GM23248 (cell line): ENCODE measurements at regions not wholly inside any gene's neighbourhood (a gene's known extent, or its start where the extent isn't known, plus 50 kb on each side); places are given as distances from the start of the nearest gene placed in this dataset.

Experiments
- DNase-seq: peaks from one replicate; pipeline ENCODE4 v3.0.0-alpha.2; 2015
- H2AFZ ChIP-seq: fragments of 200-600 bp; sonication (generic); 2 replicates; pipeline ENCODE4 v1.6.1; 2016; ENCODE audit warnings: antibody characterized with exemption
- H3F3A ChIP-seq: fragments of 200-600 bp; sonication (generic); 2 replicates; pipeline ENCODE4 v1.6.1; 2016; ENCODE audit warnings: mild to moderate bottlenecking, antibody characterized with exemption, mixed run types; ENCODE audit not compliant: insufficient read depth
- H3K27ac ChIP-seq: fragments of 200-600 bp; sonication (generic); 2 replicates; pipeline ENCODE4 v1.5.1; 2016; ENCODE audit warnings: mild to moderate bottlenecking
- H3K27me3 ChIP-seq: fragments of 200-600 bp; sonication (generic); replicated peaks from 2 replicates; pipeline ENCODE4 v1.6.1; 2016; ENCODE audit warnings: mild to moderate bottlenecking; ENCODE audit not compliant: insufficient read depth
- H3K36me3 ChIP-seq: fragments of 200-600 bp; sonication (generic); 2 replicates; pipeline ENCODE4 v1.6.1; 2016; ENCODE audit warnings: low read depth, mild to moderate bottlenecking
- H3K4me1 ChIP-seq: fragments of 200-600 bp; sonication (generic); 2 replicates; pipeline ENCODE4 v1.6.1; 2016; ENCODE audit warnings: mild to moderate bottlenecking; ENCODE audit not compliant: insufficient read depth
- H3K4me2 ChIP-seq: fragments of 200-600 bp; sonication (generic); one replicate; pipeline ENCODE4 v1.6.1; 2016; ENCODE audit warnings: mild to moderate bottlenecking; ENCODE audit not compliant: unreplicated experiment
- H3K4me3 ChIP-seq: fragments of 200-600 bp; sonication (generic); 2 replicates; pipeline ENCODE4 v1.5.1; 2016; ENCODE audit warnings: mild to moderate bottlenecking
- H3K79me2 ChIP-seq: fragments of 200-600 bp; sonication (generic); 2 replicates; pipeline ENCODE4 v1.6.1; 2016; ENCODE audit warnings: mild to moderate bottlenecking; ENCODE audit not compliant: insufficient read depth
- H3K9ac ChIP-seq: fragments of 200-600 bp; sonication (generic); 2 replicates; pipeline ENCODE4 v1.6.1; 2016; ENCODE audit warnings: mild to moderate bottlenecking
- H3K9me2 ChIP-seq: fragments of 200-600 bp; sonication (generic); 2 replicates; pipeline ENCODE4 v1.6.1; 2016; ENCODE audit warnings: mixed run types, mild to moderate bottlenecking, moderate library complexity; ENCODE audit not compliant: insufficient read depth
- H3K9me3 ChIP-seq: fragments of 200-600 bp; sonication (generic); one replicate; pipeline ENCODE4 v1.6.1; 2017; ENCODE audit warnings: low read depth
- H4K20me1 ChIP-seq: fragments of 200-600 bp; sonication (generic); 2 replicates; pipeline ENCODE4 v1.6.0; 2016; ENCODE audit not compliant: insufficient read depth
- EZH2 ChIP-seq: fragments of 200-600 bp; sonication (generic); IDR thresholded peaks from 2 replicates; pipeline ENCODE4 v1.6.1; 2018; ENCODE audit warnings: antibody characterized with exemption, mild to moderate bottlenecking; ENCODE audit not compliant: insufficient read depth, poor library complexity, severe bottlenecking
- EZH2phosphoT487 ChIP-seq: fragments of 200-600 bp; sonication (generic); IDR thresholded peaks from 2 replicates; pipeline ENCODE4 v1.6.1; 2018; ENCODE audit warnings: antibody characterized with exemption, moderate library complexity, mild to moderate bottlenecking, low read depth; ENCODE audit not compliant: insufficient read depth
- WGBS, 2 experiments: methylation state at CpG; one replicate each; pipeline ENCODE4 v1.1.6; 2015 to 2017; ENCODE audit warnings: low lambda C conversion rate in 2 of 2, low coverage in 1 of 2; ENCODE audit errors: missing lambda C conversion rate in 2 of 2; 5-methylcytosine and 5-hydroxymethylcytosine counted together
- in situ Hi-C: fragments of 300-500 bp; cut with MboI; formaldehyde crosslinking; loops from 2 replicates; pipeline ENCODE4 v1.15.0; 2020

DNA sequence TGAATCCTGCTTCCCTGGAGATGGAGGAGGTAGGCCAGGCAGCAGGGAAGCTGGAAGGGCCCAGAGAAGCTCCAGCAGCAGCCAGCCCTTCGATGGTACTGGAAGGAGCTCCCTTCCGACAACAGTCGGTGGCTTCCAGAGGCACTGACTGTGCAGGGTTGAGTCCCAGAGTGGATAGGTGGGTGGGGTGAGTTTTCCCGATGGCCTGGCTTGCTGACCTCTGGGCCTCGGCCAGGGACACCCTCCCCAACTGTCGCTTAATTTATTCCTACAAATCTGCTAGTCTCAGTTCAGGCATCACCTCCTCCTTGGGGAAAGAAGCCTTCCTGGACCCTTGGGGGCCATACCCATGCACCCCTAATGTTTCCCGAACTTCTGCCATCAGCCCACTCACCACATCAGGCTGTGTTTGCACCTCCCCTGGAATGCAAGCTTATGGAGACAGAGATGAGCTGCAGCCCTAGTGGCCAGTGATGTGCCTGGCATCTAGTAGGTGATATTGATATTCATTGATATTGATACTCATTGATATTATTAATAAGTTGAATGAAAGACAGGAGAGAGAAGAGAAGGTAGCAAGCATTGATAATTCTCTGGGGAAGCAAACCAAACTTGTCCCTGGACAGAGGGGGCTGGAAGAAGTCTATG, 104.6 kb upstream of the BOD1 start:
- no peaks in the 10 kb centered on the region for H3K4me1 ChIP-seq
- H2AFZ ChIP-seq: no peak overlapping the region
- no peaks in the 10 kb centered on the region for H4K20me1 ChIP-seq
- H3K9me3 ChIP-seq: no peaks in the 10 kb centered on the region
- 59 to 62% methylated on average over 7 of the region's 7 CpGs for WGBS, 2 experiments
- no peak overlapping the region for H3K27ac ChIP-seq
- H3K36me3 ChIP-seq: no peaks in the 10 kb centered on the region
- H3F3A ChIP-seq: no peaks in the 10 kb centered on the region
- DNase-seq: no peak
- no peaks in the 10 kb centered on the region for H3K9me2 ChIP-seq
- TF ChIP-seq EZH2phosphoT487: no peak
- no peak for TF ChIP-seq EZH2
- H3K9ac ChIP-seq: no peak overlapping the region
- H3K79me2 ChIP-seq: no peaks in the 10 kb centered on the region
- no peaks in the 10 kb centered on the region for H3K27me3 ChIP-seq
- H3K4me3 ChIP-seq: no peak overlapping the region
- no peak overlapping the region for H3K4me2 ChIP-seq
- in situ Hi-C loops: no loop called here

DNA sequence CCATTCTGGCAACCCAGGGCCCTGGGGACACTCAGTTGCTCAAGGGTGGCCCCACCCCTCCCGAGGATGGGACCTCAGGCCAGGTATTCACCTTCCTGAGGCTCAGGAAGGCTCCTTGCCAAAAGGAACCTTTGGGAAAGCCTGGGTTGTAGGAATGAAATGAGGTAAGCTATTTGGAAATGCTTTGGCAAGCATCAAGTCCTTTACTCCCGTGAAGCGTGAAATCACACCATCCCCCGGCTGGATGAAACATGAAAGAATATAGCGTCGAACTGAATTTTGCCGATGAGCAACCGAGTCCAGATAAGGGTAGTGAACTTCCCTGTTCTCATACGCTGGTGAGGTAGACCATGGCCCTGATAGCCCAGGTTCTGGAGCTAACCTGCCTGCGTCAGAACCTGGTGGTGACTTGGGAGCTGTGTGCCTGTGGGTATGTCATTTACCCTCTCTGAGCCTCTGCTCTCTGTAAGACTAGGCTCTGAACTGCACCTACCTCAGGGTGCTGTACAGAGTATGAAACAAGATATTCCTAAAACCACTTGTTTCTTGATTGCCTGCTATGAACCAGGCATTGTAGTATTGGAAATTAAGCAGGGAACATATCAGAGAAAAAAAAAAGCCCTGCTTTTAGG, 105.3 kb upstream of the BOD1 start:
- Histone ChIP-seq H3K4me1 (no peaks in the 10 kb centered on the region), H3K27me3 (no peaks in the 10 kb centered on the region), H2AFZ (no peak overlapping the region), H3K36me3 (no peaks in the 10 kb centered on the region), H3K79me2 (no peaks in the 10 kb centered on the region), H3K4me3 (no peak overlapping the region), H3F3A (no peaks in the 10 kb centered on the region), H3K4me2 (no peak overlapping the region), H3K9me2 (no peaks in the 10 kb centered on the region), H3K9ac (no peak overlapping the region), H4K20me1 (no peaks in the 10 kb centered on the region), H3K27ac (no peak overlapping the region), H3K9me3 (no peaks in the 10 kb centered on the region)
- TF ChIP-seq EZH2phosphoT487: no peak
- TF ChIP-seq EZH2: no peak
- no peak for DNase-seq
- 68 to 75% methylated on average over 10 of the region's 10 CpGs for WGBS, 2 experiments
- in situ Hi-C loops: no loop called here

DNA sequence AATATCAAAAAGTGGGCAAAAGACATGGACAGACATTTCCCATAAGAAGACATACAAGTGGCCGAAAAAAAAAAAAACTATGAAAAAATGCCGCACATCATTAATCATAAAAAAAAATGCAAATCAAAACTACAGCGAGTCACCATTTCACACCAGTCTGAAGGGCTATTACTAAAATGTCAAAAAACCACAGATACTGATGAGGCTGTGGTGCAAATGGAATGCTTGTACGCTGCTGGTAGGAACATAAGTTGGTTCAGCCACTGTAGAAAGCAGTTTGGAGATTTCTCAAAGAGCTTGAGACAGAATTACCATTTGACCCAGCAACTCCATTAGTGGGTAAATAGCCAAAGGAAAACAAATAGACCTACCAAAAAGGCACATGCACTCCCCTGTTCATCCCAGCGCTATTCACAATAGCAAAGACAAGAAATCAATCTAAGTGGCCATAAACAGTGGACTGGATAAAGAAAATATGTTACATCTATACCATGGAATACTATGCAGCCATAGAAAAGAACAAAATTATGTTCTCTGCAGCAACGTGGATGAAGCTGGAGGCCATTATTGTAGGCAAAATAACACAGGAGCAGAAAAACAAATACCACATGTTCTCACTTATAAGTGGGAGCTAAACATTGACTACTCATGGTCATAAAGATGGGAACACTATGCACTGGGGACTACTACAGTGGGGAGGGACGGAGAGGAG, 110.6 kb upstream of the BOD1 start:
- Histone ChIP-seq H3K4me1 (no peaks in the 10 kb centered on the region), H3K4me2 (no peak overlapping the region), H3K4me3 (no peak overlapping the region), H3K79me2 (no peaks in the 10 kb centered on the region), H3K27me3 (peaks cover 7% of the 10 kb centered on the region; the same call in 1 of the 2 replicates), H3K9me2 (no peaks in the 10 kb centered on the region), H3F3A (no peaks in the 10 kb centered on the region), H4K20me1 (no peaks in the 10 kb centered on the region), H3K9me3 (no peaks in the 10 kb centered on the region), H3K36me3 (no peaks in the 10 kb centered on the region), H3K27ac (no peak overlapping the region), H3K9ac (no peak overlapping the region), H2AFZ (no peak overlapping the region)
- DNase-seq: no peak
- in situ Hi-C loops: no loop called here
- 59 to 61% methylated on average over 7 of the region's 7 CpGs for WGBS, 2 experiments
- no peak for TF ChIP-seq EZH2
- TF ChIP-seq EZH2phosphoT487: no peak

DNA sequence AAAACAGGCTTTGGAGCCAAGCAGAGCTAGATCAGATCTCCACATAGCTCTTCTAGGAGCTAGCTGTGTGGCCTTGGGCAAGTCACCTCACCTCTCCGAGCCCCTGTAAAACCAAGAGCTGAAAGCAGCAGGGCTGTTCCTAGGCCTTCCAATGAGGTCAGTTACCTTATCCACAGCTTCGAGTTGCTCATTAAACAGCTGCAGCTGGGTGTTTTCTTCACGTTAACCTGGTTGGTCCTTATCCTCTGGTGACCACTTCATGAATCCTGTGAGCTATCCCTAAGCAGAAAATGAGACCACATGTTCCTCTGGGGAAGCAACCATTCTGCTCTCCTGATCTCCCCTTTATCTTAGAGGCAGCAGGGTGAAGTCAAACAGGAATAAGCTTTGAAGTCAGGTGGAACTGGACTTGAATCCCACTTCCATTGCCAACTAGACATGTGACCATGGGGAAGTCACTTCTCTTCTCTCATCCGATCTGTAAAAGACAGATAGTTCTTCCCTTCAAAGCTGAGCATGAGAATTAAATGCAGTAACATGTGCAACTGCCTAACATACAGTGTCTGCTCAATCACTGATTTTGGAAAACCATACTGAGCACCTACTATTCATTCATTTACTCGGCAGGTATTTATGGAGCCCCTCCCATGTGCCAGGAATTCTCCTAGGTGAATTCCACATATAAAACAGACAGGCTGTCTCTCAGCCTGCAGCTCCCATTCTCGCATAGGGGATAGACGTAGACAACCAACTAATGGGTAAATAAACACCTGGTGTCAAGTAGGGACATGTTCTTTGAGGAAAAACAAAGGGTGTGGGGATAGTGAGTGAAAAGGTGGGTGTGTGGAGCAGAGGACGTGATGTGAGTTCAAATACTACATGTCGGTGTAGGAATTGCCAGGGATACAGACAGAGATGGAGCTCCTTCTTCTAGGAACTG, 111.7 kb upstream of the BOD1 start:
- TF ChIP-seq EZH2phosphoT487 (no peak), EZH2 (no peak)
- H3K9ac ChIP-seq: no peak overlapping the region
- H3K36me3 ChIP-seq: no peaks in the 10 kb centered on the region
- no peak for DNase-seq
- in situ Hi-C loops: no loop called here
- H3K27me3 ChIP-seq: peaks cover 7% of the 10 kb centered on the region; the same call in 1 of the 2 replicates
- no peaks in the 10 kb centered on the region for H4K20me1 ChIP-seq
- no peak overlapping the region for H3K4me2 ChIP-seq
- H3K9me2 ChIP-seq: no peaks in the 10 kb centered on the region
- H3K79me2 ChIP-seq: no peaks in the 10 kb centered on the region
- WGBS, 2 experiments: 47 to 53% methylated on average over 9 of the region's 9 CpGs
- H3K27ac ChIP-seq: no peak overlapping the region
- H2AFZ ChIP-seq: no peak overlapping the region
- H3K9me3 ChIP-seq: no peaks in the 10 kb centered on the region
- H3K4me3 ChIP-seq: no peak overlapping the region
- no peaks in the 10 kb centered on the region for H3K4me1 ChIP-seq
- H3F3A ChIP-seq: no peaks in the 10 kb centered on the region
